Activated T-cell treated with anti-CD3 and anti-CD28 coated beads, Interleukin-2, amount 50 U/mL, for 72 hours (primary cell): ENCODE measurements at regions not wholly inside any gene's neighbourhood (a gene's known extent, or its start where the extent isn't known, plus 50 kb on each side); places are given as distances from the start of the nearest gene placed in this dataset.

ENCODE experiments used
- ATAC-seq, 2 donors: fragments of 150-1000 bp; cut with Tn5 transposase; replicated peaks in 1 of 2; 2 replicates each; pipeline ENCODE4 v1.10.0; 2021; ENCODE audit warnings: moderate library complexity in 2 of 2, mild to moderate bottlenecking in 1 of 2
- DNase-seq, 2 donors: peaks; one replicate each; pipeline ENCODE4 v3.0.0; 2021 to 2022; ENCODE audit warnings: mixed read lengths in 1 of 2
- H3K27ac Mint-ChIP-seq: one replicate; pipeline ENCODE4 v1.8.0; 2022; ENCODE audit warnings: mild to moderate bottlenecking, moderate library complexity, mixed read lengths
- H3K27me3 Mint-ChIP-seq: one replicate; pipeline ENCODE4 v1.8.0; 2022; ENCODE audit warnings: low read depth, mixed read lengths
- H3K36me3 Mint-ChIP-seq, 2 donors: one replicate each; pipeline ENCODE4 v1.8.0; 2022; ENCODE audit warnings: mixed read lengths in 2 of 2, mild to moderate bottlenecking in 1 of 2; ENCODE audit not compliant: insufficient read depth in 2 of 2
- H3K4me1 Mint-ChIP-seq: one replicate; pipeline ENCODE4 v1.8.0; 2022; ENCODE audit warnings: low read depth, mixed read lengths
- H3K4me3 Mint-ChIP-seq, 2 donors: one replicate each; pipeline ENCODE4 v1.8.0; 2022; ENCODE audit warnings: mild to moderate bottlenecking in 2 of 2, mixed read lengths in 2 of 2, moderate library complexity in 2 of 2
- H3K9me3 Mint-ChIP-seq, 2 donors: one replicate each; pipeline ENCODE4 v1.8.0; 2022; ENCODE audit warnings: mixed read lengths in 2 of 2

- Mint-ChIP-seq H3K36me3 (no peaks in the 10 kb centered on the region), H3K4me3 (no peak overlapping the region), H3K27ac (no peak overlapping the region), H3K4me1 (no peaks in the 10 kb centered on the region), H3K27me3 (no peaks in the 10 kb centered on the region), H3K9me3 (no peaks in the 10 kb centered on the region)
- DNase-seq (no peak), ATAC-seq (no peak)
These were observed 488.3 kb downstream of the CDH26 start for GRCh38 chr20:60446267-60447111.

DNA sequence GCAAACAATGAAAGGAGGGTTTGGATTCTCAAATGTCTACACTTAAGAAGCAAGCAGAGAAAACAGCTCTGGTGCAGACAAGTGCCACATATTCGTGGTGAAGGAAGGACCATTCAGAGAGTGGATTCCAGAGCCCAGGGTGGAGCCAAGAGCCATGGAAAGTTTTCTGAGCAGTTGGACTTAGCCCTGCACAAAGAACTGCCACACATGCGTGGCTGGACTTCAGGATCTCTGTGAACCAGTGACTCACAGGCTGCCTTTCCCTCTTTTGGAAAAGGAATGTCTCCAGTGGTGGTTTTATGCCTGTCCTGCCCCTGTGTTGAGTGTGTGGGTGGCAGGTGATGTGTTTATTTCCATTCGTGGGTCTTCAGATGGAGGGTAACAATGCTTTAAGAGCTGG, 489.5 kb downstream of the CDH26 start:
- DNase-seq (no peak), ATAC-seq (no peak)
- H3K36me3 Mint-ChIP-seq: no peaks in the 10 kb centered on the region
- no peak overlapping the region for H3K27ac Mint-ChIP-seq
- H3K4me3 Mint-ChIP-seq: no peak overlapping the region
- H3K4me1 Mint-ChIP-seq: no peaks in the 10 kb centered on the region
- no peaks in the 10 kb centered on the region for H3K27me3 Mint-ChIP-seq
- no peaks in the 10 kb centered on the region for H3K9me3 Mint-ChIP-seq

DNA sequence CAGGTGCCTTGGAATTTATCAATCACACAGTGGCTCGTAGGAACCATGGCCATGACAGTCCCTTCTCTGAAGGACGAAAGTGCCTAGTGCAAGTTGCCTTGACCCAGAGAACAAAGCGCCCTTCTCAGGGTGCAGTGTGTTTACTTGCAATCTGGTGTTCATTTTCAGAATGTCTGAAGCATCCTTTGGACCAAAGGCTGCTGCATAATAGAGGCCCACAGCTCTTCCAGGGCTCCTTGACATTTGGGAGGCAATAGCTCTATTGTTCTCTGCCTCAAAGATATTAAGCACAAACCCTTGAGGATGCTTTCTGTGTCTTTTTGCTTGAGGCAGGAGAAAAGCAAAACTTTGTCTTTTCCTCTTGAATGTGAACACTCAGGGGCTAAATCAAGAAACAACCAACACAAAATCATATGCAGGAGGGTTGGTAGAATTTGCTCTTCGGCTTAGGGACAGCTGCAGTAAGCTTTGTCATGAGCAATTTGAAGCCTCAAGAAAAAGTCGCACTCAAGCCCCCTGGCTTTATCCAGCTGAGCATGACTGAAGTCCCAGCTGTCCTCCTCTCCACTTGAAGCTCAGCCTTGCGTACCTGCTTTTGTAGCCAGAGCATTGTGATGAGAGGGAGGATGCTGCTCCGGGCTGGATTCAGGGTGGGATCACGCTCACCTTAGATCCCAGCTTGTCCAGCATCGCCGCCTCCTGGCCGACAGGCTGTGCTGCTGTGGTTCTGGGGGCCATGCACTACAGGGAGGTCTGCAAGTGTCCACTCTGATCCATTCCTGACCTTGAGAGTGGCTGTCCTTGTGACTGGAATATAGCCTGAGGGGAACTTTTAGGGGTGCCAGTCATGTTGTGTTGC, 495.4 kb downstream of the CDH26 start:
- DNase-seq: no peak
- Mint-ChIP-seq H3K27ac (no peak overlapping the region), H3K27me3 (peaks cover 7% of the 10 kb centered on the region), H3K4me1 (no peaks in the 10 kb centered on the region), H3K9me3 (no peaks in the 10 kb centered on the region), H3K36me3 (no peaks in the 10 kb centered on the region), H3K4me3 (no peak overlapping the region)
- ATAC-seq: no peak

- H3K4me3 Mint-ChIP-seq: no peak overlapping the region
- DNase-seq (no peak), ATAC-seq (no peak)
- no peaks in the 10 kb centered on the region for H3K36me3 Mint-ChIP-seq
- H3K27me3 Mint-ChIP-seq: peaks cover 7% of the 10 kb centered on the region
- no peak overlapping the region for H3K27ac Mint-ChIP-seq
- H3K9me3 Mint-ChIP-seq: no peaks in the 10 kb centered on the region
- H3K4me1 Mint-ChIP-seq: no peaks in the 10 kb centered on the region
These were observed 496.3 kb downstream of the CDH26 start for GRCh38 chr20:60454491-60454890.

- H3K4me1 Mint-ChIP-seq: no peaks in the 10 kb centered on the region
- ATAC-seq: no peak
- no peak overlapping the region for H3K27ac Mint-ChIP-seq
- no peak for DNase-seq
- H3K36me3 Mint-ChIP-seq: no peaks in the 10 kb centered on the region
- H3K4me3 Mint-ChIP-seq: no peak overlapping the region
- H3K9me3 Mint-ChIP-seq: no peaks in the 10 kb centered on the region
- peaks cover 7% of the 10 kb centered on the region for H3K27me3 Mint-ChIP-seq
These were observed 497.0 kb downstream of the CDH26 start for GRCh38 chr20:60455272-60455671.

DNA sequence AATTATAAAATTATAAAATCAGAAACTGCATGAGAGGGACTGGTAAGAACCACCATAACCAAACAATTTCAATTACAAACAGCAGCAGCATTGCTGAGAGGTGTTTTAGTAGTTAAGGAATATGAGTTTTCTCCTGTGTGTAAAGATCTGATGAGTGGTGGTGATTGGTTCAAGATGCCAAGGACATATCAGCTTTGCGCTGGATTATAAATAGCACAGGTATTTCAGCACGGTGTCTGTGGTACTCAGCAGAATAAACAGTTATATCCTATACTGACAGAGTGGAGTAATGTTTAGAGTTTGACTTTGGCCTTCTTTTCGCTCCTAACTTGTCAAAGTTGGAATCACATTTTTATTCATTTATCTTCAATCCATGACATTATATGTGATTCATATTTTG, 501.0 kb downstream of the CDH26 start:
- Mint-ChIP-seq H3K4me1 (no peaks in the 10 kb centered on the region), H3K27ac (no peak overlapping the region), H3K27me3 (peaks cover 7% of the 10 kb centered on the region), H3K9me3 (no peaks in the 10 kb centered on the region), H3K36me3 (no peaks in the 10 kb centered on the region), H3K4me3 (no peak overlapping the region)
- no peak for ATAC-seq
- no peak for DNase-seq

GRCh38 chr20:60461993-60462392, 503.8 kb downstream of the CDH26 start:
- no peak overlapping the region for H3K4me3 Mint-ChIP-seq
- DNase-seq (no peak), ATAC-seq (no peak)
- H3K4me1 Mint-ChIP-seq: no peaks in the 10 kb centered on the region
- no peaks in the 10 kb centered on the region for H3K36me3 Mint-ChIP-seq
- H3K9me3 Mint-ChIP-seq: no peaks in the 10 kb centered on the region
- H3K27ac Mint-ChIP-seq: no peak overlapping the region
- peaks cover 7% of the 10 kb centered on the region for H3K27me3 Mint-ChIP-seq

DNA sequence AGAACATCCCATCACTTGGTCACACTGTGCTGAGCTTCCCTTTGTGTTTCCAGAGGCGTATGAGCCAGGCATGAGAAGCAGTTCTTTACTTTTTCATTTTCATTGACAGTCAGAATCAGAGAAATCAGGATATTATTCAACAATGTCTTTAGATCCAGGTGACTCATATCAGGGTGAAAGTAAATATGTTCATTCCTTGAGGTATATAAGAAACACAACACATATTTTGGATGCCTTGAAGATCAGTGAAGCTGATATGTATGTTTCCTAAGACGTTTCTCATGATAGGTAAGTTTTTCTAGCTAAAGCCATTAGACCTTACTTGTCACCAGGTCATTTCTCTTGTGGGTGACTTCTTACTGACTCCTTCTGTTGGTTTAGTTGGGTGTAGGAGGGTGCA, 505.6 kb downstream of the CDH26 start:
- Mint-ChIP-seq H3K4me1 (no peaks in the 10 kb centered on the region), H3K9me3 (no peaks in the 10 kb centered on the region), H3K27me3 (no peaks in the 10 kb centered on the region), H3K27ac (no peak overlapping the region), H3K36me3 (no peaks in the 10 kb centered on the region), H3K4me3 (no peak overlapping the region)
- ATAC-seq: no peak
- no peak for DNase-seq

DNA sequence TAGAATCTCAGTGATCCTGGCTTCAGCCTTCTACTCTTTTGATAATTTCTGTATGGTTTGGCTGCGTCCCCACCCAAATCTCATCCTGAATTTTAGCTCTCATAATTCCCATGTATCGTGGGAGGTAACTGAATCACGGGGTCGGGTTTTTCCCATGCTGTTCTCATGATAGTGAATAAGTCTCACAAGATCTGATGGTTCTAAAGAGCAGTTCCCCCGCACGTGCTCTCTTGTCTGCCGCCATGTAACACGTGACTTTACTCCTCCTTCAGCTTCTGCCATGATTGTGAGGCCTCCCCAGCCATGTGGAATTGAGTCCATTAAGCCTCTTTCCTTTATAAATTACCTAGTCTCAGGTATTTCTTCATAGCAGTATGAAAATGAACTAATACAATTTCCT, 507.2 kb downstream of the CDH26 start:
- ATAC-seq: no peak
- Mint-ChIP-seq H3K4me3 (no peak overlapping the region), H3K36me3 (no peaks in the 10 kb centered on the region), H3K27ac (no peak overlapping the region), H3K9me3 (no peaks in the 10 kb centered on the region), H3K4me1 (no peaks in the 10 kb centered on the region), H3K27me3 (no peaks in the 10 kb centered on the region)
- DNase-seq: no peak

DNA sequence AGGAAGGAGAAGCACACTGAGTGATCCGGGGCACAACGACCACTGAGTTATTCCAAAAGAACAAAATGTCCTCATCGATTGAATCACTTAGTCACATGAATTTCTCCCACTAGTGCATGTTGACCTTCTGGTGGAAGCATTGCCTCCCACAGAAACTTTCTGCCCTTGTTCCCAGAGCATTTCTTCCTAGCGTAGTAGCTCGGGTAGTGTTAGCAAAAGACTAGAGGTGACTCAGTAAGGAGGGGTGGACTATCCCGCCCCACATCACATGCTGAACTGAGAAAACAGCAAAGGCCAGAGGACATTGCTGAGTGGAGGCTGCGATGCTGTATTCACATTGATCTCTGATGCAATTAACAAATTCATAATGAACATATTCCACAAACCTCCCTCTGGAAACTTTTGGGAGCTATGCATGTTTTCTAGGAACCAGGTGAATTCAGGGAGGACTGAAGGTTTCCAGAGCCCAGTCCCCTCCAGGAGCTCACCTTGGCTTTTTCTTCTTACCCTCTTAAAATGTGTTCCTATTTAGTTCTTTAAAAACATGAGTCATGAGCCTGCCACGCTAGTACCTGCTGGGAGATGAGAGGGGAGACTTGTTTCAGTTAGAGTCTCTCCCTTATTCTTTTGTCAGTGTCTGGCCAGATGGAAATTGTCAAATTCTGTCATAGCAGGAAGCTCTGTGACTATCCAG, 507.9 kb downstream of the CDH26 start:
- no peaks in the 10 kb centered on the region for H3K36me3 Mint-ChIP-seq
- ATAC-seq: no peak
- H3K27ac Mint-ChIP-seq: no peak overlapping the region
- no peak overlapping the region for H3K4me3 Mint-ChIP-seq
- no peak for DNase-seq
- H3K27me3 Mint-ChIP-seq: no peaks in the 10 kb centered on the region
- no peaks in the 10 kb centered on the region for H3K4me1 Mint-ChIP-seq
- H3K9me3 Mint-ChIP-seq: no peaks in the 10 kb centered on the region

DNA sequence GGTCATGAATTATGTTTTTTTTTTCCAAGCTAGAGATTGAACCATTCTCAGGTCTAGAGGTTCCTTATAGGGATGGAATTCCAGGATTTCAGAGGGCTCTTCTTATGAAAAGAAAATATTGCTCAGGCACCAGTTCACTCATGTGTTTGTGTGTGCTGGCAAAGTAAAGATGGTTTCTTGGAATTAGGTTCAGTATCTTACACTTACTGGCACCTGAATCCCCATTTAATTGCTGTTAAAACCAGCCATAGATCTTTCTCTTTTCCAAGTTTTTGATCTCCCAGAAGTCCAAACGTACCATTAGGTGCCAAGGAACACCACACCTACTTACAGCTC, 508.4 kb downstream of the CDH26 start:
- Mint-ChIP-seq H3K27me3 (no peaks in the 10 kb centered on the region), H3K4me3 (no peak overlapping the region), H3K9me3 (no peaks in the 10 kb centered on the region), H3K27ac (no peak overlapping the region), H3K36me3 (no peaks in the 10 kb centered on the region), H3K4me1 (no peaks in the 10 kb centered on the region)
- ATAC-seq: no peak
- DNase-seq: no peak

GRCh38 chr20:60467078-60467477, 508.9 kb downstream of the CDH26 start:
- H3K36me3 Mint-ChIP-seq: no peaks in the 10 kb centered on the region
- H3K27me3 Mint-ChIP-seq: no peaks in the 10 kb centered on the region
- H3K9me3 Mint-ChIP-seq: no peaks in the 10 kb centered on the region
- no peak overlapping the region for H3K4me3 Mint-ChIP-seq
- DNase-seq (no peak), ATAC-seq (no peak)
- no peaks in the 10 kb centered on the region for H3K4me1 Mint-ChIP-seq
- H3K27ac Mint-ChIP-seq: no peak overlapping the region

DNA sequence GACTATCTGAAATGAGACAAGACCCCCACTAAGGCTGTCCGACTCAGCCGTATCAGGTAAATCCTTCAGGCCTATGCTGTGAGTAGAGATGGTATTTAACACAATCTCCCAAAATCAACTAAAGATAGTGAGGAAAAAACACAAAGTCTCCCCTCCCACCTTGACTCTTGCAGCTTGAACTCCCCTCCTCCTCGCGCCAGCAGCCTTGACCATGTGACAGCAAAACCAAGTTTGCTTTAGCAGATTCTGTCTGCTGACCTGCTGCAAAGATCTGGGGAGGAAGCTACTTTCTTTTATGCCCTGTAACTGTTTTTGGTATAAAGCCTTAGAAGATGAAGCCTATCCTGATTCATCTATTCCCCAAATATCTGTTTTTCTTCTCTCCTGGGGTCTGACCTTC, 509.5 kb downstream of the CDH26 start:
- Mint-ChIP-seq H3K27me3 (no peaks in the 10 kb centered on the region), H3K4me1 (no peaks in the 10 kb centered on the region), H3K9me3 (no peaks in the 10 kb centered on the region), H3K36me3 (no peaks in the 10 kb centered on the region), H3K27ac (no peak overlapping the region), H3K4me3 (no peak overlapping the region)
- DNase-seq (no peak), ATAC-seq (no peak)
